GM18519 (cell line): ENCODE measurements at regions not wholly inside any gene's neighbourhood (a gene's known extent, or its start where the extent isn't known, plus 50 kb on each side); places are given as distances from the start of the nearest gene placed in this dataset.
"Not testable (repeated sequence)": the region's sequence is repeated elsewhere in the genome, so short reads cannot be mapped to it uniquely, and the experiment has no call there.

Source experiments
- ATAC-seq: cut with Tn5 transposase; IDR thresholded peaks from one replicate; pipeline ENCODE4 v1.9.1; 2021; ENCODE audit warnings: mild to moderate bottlenecking, moderate library complexity; ENCODE audit not compliant: unreplicated experiment, low FRiP score

DNA sequence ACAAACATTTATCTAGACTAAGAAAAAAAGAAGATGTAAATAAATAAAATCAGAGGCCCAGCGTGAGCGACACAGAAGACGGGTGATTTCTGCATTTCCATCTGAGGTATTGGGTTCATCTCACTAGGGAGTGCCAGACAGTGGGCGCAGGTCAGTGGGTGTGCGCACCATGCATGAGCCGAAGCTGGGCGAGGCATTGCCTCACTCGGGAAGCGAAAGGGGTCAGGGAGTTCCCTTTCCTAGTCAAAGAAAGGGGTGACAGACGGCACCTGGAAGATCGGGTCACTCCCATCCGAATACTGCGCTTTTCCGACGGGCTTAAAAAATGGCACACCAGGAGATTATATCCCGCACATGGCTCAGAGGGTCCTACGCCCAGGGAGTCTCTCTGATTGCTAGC is 79.5 kb upstream of the ABCD2 start:
- not testable (repeated sequence) for ATAC-seq

DNA sequence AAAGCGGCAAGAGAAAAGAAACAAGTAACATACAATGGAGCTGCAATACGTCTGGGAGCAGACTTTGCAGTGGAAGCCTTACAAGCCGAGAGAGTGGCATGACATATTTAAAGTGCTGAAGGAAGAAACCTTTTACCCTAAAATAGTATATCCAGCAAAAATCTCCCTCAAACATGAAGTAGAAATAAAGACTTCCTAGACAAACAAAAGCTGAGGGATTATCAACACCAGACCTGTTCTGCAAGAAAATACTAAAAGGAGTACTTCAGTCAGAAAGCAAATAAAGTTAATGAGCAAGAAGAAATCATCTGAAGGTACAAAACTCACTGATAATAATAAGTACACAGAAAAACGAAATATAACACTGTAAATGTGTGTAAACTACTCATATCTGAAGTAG is 77.5 kb upstream of the ABCD2 start:
- ATAC-seq, result no peak

DNA sequence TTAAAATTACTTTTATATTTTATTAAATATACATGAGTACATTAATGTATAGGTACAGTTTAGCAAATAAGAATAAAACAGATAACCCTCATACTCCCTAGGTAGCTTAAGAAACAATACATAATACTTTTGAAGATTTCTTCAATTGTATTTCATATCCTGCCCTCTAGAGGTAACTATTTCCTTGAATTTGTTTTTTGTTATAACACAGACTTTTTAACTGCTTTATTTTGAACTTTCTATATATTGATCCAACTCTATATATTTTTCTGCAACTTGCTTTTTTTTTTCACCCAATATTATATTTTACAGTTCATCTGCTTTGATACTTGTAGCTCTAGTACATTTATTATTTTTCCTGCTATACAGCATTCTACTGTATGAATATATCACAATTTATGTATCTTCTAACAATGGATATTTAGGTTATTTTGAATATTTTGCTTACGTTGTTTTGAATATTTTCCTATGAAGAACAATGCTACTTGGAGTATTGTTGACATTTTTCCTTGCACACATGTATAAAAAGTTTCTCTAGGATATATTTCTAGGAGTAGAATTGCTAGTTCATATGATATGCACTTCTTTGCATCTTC is 72.8 kb upstream of the ABCD2 start:
- peak; percentile 59 for ATAC-seq

DNA sequence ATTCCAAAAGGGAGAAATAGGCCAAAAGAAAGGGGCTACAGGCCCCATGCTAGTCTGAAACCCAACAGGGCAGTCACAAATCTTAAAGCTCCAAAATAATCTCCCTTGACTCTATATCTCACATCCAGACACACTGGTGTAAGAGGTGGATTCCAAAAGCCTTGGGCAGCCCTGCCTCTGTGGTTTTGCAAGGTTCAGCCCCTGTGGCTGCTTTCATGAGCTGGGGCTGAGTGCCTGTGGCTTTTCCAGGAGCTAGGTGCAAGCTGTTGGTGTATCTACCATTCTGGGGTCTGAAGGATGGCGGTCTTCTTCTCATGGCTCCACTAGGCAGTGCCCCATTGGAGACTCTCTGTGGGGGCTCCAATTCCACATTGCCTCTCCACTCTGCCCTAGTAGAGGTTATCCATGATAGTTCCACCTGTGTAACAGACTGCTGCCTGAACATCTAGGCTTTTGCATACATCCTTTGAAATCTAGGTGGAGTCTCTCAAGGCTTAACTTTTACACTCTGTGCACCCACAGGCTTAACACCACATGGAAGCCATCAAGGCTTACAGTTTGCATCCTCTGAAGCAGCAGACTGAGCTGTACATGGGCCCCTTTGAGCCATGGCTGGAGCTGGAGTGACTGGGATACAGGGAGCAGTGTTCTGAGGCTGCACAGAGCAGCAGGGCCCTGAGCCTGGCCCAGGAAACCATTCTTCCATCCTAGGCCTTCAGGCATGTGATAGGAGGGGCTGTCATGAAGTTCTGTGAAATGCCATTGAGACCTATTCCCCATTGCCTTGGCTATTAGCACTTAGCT is 66.5 kb upstream of the ABCD2 start:
- ATAC-seq, result no peak

DNA sequence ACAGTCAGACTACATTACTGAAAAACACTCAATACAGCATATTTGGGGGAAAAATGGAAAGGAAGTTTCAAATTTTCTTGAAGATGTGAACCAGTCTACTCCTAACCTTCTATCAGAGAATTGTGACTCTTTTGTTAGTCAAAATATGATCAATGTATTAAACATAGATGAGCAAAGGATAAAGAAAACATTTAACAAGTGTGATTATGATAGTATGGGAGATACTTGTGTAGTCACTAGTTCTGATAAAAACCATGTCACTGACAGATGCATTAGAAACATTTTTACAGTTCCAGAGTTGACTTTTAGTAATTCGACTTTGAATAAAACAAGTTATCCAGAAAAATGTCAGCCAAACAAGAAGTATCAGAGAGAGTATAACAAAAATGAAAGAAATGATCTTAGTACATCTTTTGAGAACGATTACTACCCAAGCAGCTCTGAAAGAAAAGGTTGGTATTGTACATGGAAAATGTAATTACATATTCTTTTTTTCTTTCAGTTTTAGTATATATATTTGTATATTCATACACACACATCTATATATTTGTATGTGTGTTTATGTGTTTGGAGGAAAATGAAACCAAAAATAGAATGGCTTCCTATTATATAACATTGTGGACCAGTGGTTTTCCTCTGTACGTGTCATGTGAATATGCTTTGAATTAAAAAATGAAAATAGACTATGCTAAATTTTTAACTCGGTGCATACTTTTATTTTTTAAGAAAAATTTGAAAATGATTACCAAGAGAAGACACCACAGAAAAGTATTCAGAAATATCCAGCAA is 63.3 kb upstream of the ABCD2 start:
- ATAC-seq, result no peak

DNA sequence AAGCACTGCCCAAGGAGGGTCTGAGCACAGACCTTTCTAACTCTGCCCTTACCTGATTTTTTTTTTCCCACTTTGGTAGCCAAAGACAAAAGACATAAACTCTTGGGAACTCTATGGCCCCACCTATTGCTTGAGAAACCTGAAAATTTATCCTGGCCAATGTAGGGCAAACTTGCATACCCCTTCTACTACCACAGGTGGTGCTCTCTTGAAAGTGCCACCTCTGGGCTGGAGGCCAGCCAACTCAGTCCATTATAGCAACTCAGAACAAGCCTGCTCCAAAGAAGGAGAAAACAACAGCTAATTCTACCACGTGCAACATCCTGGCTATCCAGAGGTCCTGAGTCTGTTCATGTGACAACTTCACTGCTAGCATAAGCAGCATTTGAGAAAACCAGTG is 55.7 kb upstream of the ABCD2 start:
- ATAC-seq, result no peak

DNA sequence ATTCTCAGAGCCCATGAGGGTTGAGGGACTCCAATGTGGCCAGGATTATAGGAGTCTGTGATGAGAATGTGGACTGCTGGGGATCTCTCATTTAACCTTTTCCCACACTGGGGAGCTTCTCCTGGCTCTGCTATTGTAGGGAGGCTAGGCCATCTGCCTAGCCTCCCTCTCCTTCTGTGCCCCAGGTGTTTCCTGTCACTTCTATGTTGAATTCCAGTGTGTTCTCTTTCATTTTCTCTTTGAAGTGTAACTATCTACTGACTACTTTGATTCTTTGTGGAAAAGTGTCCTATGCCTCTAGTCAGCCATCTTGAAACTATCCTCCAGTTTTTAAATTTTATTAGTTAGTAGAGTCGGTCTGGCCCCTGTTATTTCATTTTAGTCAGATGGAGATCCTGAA is 53.4 kb upstream of the ABCD2 start:
- no peak for ATAC-seq

DNA sequence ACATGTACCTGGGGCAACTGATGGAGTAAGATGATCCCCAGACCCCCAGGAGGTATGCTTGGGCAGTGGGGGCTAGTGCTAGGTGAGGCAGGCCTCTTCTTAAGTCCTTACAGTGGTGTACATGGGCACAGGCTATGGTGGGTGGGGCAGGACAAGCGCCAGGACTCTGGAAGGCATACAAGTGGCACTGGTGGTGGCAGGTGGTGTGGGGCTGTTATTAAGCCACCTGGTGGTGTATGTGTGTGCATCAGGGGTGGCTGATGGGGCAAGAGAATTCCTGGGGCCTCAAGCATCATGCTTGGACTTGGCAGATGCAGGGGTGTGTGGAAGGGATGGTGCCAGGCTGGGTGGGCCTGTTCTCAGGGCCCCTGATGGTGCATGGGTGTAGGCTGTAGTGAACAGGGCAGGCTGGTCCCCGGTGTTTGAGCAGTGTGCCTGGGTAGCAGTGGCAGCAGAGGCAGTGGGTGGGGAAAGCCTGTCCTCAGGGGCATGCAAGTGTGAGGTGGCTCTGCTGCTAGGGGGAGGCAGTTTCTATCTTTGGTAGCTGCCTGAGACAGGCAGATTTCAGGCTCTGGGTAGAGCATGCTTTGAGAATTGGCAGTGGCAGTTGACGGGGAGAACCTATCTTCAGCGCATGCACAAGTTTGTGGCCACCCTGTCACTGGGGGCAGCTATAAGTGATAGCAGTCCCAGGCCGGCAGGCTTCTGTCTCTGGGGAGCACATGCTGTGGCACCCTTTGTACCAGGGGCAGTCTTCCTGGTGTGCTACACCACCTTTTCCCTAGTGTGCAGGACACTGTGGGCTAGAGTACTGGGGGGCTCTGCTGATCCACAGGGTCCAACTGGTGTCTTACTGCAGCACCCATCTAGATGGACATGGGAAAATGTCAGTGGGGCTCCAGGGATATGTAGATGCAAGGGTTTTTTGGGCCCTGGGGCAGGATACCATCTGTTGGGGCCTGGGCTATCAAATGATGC is 52.6 kb upstream of the ABCD2 start:
- no peak for ATAC-seq

DNA sequence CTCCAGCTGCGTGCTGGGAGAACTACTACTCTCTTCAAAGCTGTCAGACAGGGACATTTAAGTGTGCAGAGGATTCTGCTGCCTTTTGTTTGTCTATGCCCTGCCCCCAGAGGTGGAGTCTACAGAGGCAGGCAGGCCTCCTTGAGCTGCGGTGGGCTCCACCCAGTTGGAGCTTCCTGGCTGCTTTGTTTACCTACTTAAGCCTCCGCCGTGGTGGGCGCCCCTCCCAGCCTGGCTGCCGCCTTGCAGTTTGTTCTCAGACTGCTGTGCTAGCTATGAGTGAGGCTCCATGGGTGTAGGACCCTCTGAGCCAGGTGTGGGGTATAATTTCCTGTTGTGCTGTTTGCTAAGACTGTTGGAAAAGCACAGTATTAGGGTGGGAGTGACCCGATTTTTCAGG is 49.9 kb upstream of the ABCD2 start:
- ATAC-seq, result not testable (repeated sequence)
